ENCODE measurements at regions not wholly inside any gene's neighbourhood (a gene's known extent, or its start where the extent isn't known, plus 50 kb on each side); places are given as distances from the start of the nearest gene placed in this dataset.

DNA sequence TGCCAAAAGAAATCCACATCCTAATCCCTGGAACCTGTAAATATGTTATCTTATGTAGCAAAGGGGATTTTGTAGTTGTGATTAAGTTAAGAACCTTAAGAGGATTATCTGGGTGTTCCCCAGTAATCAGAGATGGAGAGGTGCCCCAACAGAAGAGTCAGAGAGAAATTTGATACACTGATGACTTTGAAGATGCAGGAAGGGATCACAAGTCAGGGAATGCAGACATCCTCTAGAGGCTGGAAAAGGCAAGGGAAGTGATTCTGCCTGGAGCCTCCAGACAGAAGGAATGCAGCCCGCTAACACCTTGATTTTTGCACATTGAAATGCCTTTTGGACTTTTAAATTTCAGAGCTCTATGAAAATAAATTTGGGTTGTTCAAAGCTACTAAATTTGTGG lies 531.7 kb downstream of the DNAJB9 start:
- DNase-seq (ENCODE audit: low spot score): no peak
- Histone ChIP-seq H3K27ac (no peak overlapping the region), H3K4me3 (no peak overlapping the region)
- TF ChIP-seq, protein P1, sequence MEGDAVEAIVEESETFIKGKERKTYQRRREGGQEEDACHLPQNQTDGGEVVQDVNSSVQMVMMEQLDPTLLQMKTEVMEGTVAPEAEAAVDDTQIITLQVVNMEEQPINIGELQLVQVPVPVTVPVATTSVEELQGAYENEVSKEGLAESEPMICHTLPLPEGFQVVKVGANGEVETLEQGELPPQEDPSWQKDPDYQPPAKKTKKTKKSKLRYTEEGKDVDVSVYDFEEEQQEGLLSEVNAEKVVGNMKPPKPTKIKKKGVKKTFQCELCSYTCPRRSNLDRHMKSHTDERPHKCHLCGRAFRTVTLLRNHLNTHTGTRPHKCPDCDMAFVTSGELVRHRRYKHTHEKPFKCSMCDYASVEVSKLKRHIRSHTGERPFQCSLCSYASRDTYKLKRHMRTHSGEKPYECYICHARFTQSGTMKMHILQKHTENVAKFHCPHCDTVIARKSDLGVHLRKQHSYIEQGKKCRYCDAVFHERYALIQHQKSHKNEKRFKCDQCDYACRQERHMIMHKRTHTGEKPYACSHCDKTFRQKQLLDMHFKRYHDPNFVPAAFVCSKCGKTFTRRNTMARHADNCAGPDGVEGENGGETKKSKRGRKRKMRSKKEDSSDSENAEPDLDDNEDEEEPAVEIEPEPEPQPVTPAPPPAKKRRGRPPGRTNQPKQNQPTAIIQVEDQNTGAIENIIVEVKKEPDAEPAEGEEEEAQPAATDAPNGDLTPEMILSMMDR (IDR thresholded peaks at IDR 0.05): no peak

DNA sequence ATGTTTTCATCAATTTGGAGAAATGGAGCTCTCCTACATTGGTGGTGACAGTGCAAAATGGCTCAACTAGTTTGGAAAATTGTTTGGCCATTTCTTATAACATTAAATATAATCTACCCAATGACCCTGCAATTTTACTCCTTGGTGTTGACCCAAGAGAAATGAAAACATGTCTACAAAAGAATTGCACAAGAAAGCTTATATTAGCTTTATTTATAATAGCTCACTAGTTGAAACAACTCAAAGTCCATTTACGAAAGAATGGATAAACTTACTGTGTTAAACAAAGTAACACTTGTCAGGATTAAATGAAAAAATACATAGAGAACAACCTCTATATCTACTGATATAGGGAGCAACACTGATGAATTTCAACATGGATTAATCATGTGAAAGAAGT lies 539.9 kb downstream of the DNAJB9 start:
- DNase-seq (ENCODE audit: low spot score): no peak
- TF ChIP-seq, protein P1 (IDR thresholded peaks at IDR 0.05): no peak
- H3K27ac ChIP-seq: no peak overlapping the region
- no peak overlapping the region for H3K4me3 ChIP-seq

DNA sequence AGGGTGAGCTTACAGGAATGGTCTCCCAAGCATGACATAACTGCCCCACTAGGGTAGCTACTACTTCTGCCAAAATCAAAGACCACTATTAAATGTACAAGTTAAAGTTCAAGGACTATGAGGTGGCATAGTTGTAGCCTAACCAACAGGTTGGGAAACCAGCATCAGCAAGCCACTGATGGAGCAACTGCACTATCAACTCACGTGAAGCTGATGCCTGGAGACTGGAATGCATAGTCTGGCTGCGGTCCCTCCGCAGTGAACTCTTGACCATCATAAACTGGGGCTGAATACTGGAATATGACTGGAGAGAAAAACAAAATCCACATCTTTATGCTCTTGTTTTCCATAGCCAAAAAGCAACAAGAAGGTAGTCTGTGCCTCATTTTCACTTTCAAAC lies 541.4 kb downstream of the DNAJB9 start:
- no peak overlapping the region for H3K27ac ChIP-seq

DNA sequence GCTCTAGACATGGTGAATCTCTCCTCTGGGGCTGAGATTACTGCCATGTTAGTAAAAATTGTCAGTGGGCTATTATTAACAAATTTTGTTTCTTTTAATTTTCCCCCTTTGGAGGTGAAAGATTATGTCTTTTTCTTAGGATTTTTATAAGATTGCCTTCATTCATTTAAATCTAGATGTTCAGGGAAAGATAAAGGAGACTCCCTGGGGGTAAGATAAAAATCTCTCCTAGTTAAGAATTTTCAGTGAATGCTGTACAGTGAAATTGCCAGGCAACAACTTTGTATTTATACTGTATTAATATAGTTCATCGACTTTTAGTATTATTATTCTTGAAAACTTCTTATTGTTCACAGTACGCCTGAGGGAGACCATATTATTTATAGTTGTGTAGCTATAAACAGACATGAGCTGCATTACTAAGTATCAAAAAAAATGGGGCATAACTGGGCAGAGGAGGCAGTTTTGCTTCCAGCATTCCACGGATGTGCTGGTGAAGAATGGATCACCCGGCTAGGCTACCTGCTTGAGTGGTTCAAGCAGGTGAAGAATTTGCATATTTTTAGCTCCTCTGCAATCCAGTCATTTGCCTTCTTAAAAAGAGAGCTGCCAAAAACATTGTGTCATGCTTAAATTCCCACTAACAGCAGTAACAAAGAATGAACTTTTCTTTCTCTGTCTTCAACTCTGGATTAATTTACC lies 552.1 kb downstream of the DNAJB9 start:
- Histone ChIP-seq H3K4me3 (no peak overlapping the region), H3K27ac (no peak overlapping the region)
- TF ChIP-seq, protein P1 (IDR thresholded peaks at IDR 0.05): no peak
- no peak for DNase-seq (ENCODE audit: low spot score)

More for the DNA sequence above, 541.4 kb downstream of the DNAJB9 start:
- no peak for DNase-seq (ENCODE audit: low spot score)
- no peak overlapping the region for H3K4me3 ChIP-seq
- TF ChIP-seq, protein P1 (IDR thresholded peaks at IDR 0.05): no peak

DNA sequence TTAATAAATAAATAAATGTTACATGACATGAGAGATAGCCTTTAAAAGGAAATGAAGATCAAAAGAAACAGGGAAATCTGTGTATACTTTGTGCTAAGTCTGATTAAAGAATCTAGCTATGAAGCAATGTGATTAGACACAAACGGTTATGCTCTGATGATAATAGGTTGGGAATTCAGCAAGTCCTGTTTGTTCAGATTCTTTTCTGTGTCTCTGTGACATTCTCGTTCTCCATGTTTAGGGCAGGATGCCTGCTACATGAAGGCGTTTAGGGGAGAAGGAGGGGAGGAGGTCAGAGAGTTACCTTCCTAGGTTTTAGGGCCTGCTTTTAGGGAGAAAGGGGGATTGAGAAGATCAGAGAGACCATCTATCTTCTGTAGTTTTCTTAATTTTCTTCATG lies 555.3 kb downstream of the DNAJB9 start:
- H3K4me3 ChIP-seq: no peak overlapping the region
- TF ChIP-seq, protein P1 (IDR thresholded peaks at IDR 0.05): no peak
- no peak overlapping the region for H3K27ac ChIP-seq
- no peak for DNase-seq (ENCODE audit: low spot score)

DNA sequence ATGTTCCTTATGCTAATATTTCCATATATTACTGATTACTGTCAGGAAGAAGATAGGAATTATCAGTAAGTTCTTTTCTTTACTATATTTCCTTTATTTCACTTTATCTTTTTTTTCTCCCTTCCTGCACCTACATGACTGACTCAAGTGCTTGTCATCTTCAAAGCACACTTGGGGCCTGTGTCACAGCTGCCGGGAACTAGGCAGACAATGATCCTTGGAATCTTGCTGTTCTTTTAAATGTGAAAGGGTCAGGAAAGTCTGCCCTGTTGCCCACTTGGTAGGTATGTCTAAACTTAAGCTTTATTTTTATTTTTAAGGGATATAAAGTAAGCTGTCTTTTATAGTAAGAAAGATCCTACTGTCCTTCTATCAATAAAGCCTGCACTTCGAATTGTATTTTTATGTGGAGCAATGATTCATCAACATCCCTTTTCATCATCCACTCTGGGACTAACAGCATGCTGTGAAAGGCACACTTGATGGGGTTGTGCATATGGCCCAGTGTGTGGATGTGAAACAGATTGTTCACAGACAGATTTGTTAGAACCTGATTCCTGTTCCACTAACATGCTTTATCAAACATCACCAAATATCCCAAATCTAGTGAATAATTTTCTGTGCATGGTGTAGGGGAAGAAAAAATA lies 556.9 kb downstream of the DNAJB9 start:
- DNase-seq (ENCODE audit: low spot score): no peak
- TF ChIP-seq, protein P1 (IDR thresholded peaks at IDR 0.05): no peak
- H3K4me3 ChIP-seq: no peak overlapping the region
- no peak overlapping the region for H3K27ac ChIP-seq

DNA sequence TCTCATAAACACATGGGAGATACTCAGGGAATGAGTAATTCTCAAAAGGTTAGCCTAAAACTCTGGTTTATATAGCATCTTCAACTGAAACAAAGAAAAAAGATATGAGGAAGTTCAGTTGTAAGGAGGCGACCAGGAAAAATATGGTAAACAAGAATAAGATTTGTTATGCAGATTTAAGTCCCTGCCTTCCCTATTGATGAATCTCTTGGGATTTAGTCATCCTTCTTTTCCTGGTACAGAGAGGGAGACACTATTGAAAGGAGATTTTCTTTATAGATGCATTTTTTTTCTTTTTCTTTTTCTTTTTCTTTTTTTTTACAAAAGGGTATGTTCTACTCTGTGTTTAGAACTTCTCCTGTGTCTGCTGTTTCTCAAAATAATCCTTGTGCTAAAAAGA lies 557.5 kb downstream of the DNAJB9 start:
- no peak for DNase-seq (ENCODE audit: low spot score)
- H3K4me3 ChIP-seq: no peak overlapping the region
- no peak overlapping the region for H3K27ac ChIP-seq
- TF ChIP-seq, protein P1 (IDR thresholded peaks at IDR 0.05): no peak
